Ovary (tissue), 7 donors: ENCODE measurements at regions not wholly inside any gene's neighbourhood (a gene's known extent, or its start where the extent isn't known, plus 50 kb on each side); places are given as distances from the start of the nearest gene placed in this dataset.

Experiments
- DNase-seq, 5 donors: peaks; one replicate each; pipeline ENCODE4 v3.0.0-alpha.2; 2019 to 2020
- H3K27ac ChIP-seq, 2 donors: fragments of 200-600 bp; one replicate each; pipeline versions ENCODE4 v1.5.1 to v1.8.0; 2019 to 2022
- H3K27me3 ChIP-seq: fragments of 200-600 bp; one replicate; pipeline ENCODE4 v1.8.0; 2022
- H3K36me3 ChIP-seq: fragments of 200-600 bp; sonication (generic); one replicate; pipeline ENCODE4 v1.5.1; 2019
- H3K4me1 ChIP-seq: one replicate; pipeline ENCODE4 v1.8.1; 2013; ENCODE audit warnings: mild to moderate bottlenecking, moderate library complexity; ENCODE audit not compliant: insufficient read depth
- H3K4me3 ChIP-seq: fragments of 200-600 bp; sonication (generic); one replicate; pipeline ENCODE4 v1.5.1; 2017
- H3K9me3 ChIP-seq, 2 donors: fragments of 200-600 bp in 1 of 2; sonication (generic) in 1 of 2; one replicate each; pipeline versions ENCODE4 v1.5.1 to v1.8.1; 2013 to 2019; ENCODE audit warnings: mild to moderate bottlenecking in 1 of 2, moderate library complexity in 1 of 2
- CTCF ChIP-seq, 3 donors: fragments of 450-650 bp in 2 of 3; fragments of 200-600 bp in 1 of 3; IDR thresholded peaks; one replicate each; pipeline versions ENCODE4 v1.5.1 to v1.8.0; 2016 to 2022; ENCODE audit warnings: antibody characterized with exemption in 3 of 3, mild to moderate bottlenecking in 1 of 3
- EP300 ChIP-seq: sonication (generic); formaldehyde crosslinking; IDR thresholded peaks from one replicate; pipeline ENCODE4 v1.6.1; 2017; ENCODE audit warnings: antibody characterized with exemption
- POLR2A ChIP-seq: fragments of 450-650 bp; IDR thresholded peaks from one replicate; pipeline ENCODE4 v1.6.1; 2017; ENCODE audit warnings: antibody characterized with exemption, mild to moderate bottlenecking, moderate library complexity
- WGBS, 3 donors: extraction: QIAGEN DNeasy Blood & Tissue Kit in 1 of 3; methylation state at CpG; one replicate each; pipeline versions ENCODE4 v1.1.5 to v1.1.7; 2013 to 2017; 5-methylcytosine and 5-hydroxymethylcytosine counted together
- intact Hi-C, 4 donors: fragments of 100-400 bp; cut with DNase I; formaldehyde crosslinking; loops; one replicate each; pipeline versions ENCODE4 v1.11.0 to v1.15.1; 2022 to 2023
- donor health status: DM: no; HTN: no; CAD: no; lungs with moderate emphysema.
- donor health status: DM: no; HTN: no; CAD: no.
- donor health status: Bipolar disorder and iron deficiency.
- donor health status: DM: no; HTN: no; CAD: no.
- donor health status: DM: yes; HTN: yes; CAD: no.

- TF ChIP-seq POLR2A (no peak), CTCF (IDR thresholded peaks at IDR 0.05) (no peak), EP300 (no peak)
- H3K27ac ChIP-seq: no peak overlapping the region
- H3K9me3 ChIP-seq: no peaks in the 10 kb centered on the region
- no peak for DNase-seq
- H3K4me3 ChIP-seq: no peak overlapping the region
- WGBS, 3 donors: 61 to 71% (median 65%) methylated on average over 3 of the region's 3 CpGs
- no peaks in the 10 kb centered on the region for H3K27me3 ChIP-seq
- intact Hi-C loops: loop anchor here in 1 of 4 donors (5.0 kb wide), 1 partner anchor 314 kb away; no protein-coding TSS in a partner anchor
- no peaks in the 10 kb centered on the region for H3K36me3 ChIP-seq
- H3K4me1 ChIP-seq: peaks cover 1% of the 10 kb centered on the region
Measured at GRCh38 chr13:78098249-78098648, 179.6 kb upstream of the EDNRB start.

DNA sequence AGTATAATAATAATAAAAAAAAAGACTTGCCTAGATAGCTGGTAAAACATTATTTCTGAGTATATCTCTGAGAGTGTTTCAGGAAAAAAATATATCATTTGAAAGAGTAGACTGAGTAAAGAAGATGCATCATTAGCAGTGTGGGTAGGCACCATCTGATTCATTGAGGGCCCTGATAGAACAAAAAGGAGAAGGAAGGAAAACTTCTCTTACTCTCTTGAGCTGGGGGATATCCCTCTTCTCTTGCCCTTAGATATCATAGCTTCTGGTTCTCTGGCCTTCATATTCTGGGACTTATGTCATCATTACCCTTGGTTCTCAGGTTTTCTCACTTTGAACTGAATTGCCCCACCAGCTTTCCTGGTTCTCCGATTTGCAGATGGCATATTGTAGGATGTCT lies 177.6 kb upstream of the EDNRB start:
- TF ChIP-seq EP300: no peak
- TF ChIP-seq POLR2A: no peak
- TF ChIP-seq CTCF (IDR thresholded peaks at IDR 0.05): no peak
- H3K9me3 ChIP-seq: no peaks in the 10 kb centered on the region
- 89 to 98% (median 90%) methylated on average over 1 of the region's 1 CpG for WGBS, 3 donors

DNA sequence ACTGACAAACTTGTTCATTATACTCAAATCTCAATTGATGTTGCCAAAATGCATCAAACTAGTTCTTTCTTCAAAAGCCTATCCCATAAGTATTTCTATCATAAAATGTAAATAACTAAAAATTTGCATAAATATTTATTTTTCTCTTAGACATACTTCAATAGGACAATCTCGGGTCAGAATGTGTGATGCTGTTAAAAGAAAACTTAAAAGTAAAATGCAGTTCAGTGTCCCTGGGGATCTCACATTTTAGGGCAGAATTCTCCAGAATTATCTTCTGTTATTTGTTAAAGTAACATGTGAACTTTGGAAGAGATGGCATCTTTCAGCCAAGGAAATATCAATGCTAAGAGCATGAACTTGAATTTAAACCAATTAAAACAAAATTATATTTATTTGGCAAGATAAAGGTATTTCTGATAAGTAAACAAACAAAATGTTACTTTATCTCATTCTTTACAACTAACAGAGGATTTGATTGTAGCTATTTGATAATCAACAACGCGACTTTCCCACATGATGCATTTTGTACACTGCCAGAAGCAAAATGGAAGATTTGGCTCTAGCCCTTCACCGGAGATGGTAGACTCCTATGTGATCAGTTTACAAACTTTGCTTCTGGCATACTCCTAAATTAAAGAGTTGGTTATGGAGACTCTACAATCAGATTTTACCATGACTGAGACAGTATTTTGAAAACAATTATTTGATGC lies 169.5 kb upstream of the EDNRB start:
- Histone ChIP-seq H3K36me3 (no peaks in the 10 kb centered on the region), H3K4me1 (no peaks in the 10 kb centered on the region), H3K9me3 (no peaks in the 10 kb centered on the region), H3K27ac (no peak overlapping the region), H3K4me3 (no peak overlapping the region), H3K27me3 (no peaks in the 10 kb centered on the region)
- 41 to 72% (median 54%) methylated on average over 4 of the region's 4 CpGs for WGBS, 3 donors
- no peak for DNase-seq
- TF ChIP-seq EP300: no peak
- intact Hi-C loops: no loop called here

More for the DNA sequence above, 177.6 kb upstream of the EDNRB start:
- no peaks in the 10 kb centered on the region for H3K27me3 ChIP-seq
- intact Hi-C loops: loop anchor here in 1 of 4 donors (5.0 kb wide), 1 partner anchor 316 kb away; no protein-coding TSS in a partner anchor
- no peak overlapping the region for H3K4me3 ChIP-seq
- DNase-seq: no peak
- H3K27ac ChIP-seq: no peak overlapping the region
- H3K4me1 ChIP-seq: no peaks in the 10 kb centered on the region
- H3K36me3 ChIP-seq: no peaks in the 10 kb centered on the region

DNA sequence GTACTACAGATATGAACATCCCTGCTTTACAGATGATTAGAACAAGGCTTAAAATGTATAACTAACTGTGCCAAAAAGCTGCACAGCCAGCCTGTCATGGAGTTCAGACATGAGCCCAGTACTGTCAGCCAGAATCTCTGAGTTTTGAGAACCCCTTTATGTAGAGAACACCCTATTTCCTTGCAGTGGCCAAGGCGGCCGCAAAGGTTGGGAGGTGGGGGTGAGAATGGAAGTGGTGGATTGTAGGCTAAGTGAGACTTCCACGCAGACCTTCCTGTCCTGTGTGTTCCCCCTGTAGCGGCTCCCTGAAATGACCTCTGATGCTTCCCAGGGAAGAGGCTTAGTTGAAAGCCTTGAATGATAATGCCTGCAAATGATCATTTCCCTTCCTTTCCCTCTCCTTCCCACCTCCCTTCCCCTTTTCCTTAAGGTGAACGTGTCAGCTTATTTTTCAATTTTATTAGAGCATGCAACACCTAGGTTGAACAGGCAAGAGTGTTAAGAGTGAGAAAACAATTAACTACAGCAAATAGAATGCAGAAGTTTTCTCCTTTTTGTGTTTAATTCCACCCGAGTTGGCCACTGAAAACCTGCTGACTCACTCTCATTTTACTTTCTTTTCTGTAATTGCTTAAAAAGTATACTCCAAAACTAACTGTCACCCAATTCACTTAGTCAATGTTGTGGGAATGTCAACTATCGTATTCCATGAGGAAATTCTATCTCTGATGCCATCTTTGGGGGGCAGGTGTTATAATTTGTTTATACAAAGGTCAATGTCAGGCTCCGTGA lies 167.0 kb upstream of the EDNRB start:
- H3K4me3 ChIP-seq: no peak overlapping the region
- TF ChIP-seq EP300: no peak
- no peak for DNase-seq
- no peaks in the 10 kb centered on the region for H3K27me3 ChIP-seq
- intact Hi-C loops: no loop called here
- no peaks in the 10 kb centered on the region for H3K9me3 ChIP-seq
- H3K36me3 ChIP-seq: no peaks in the 10 kb centered on the region
- WGBS, 3 donors: 50 to 67% (median 57%) methylated on average over 8 of the region's 8 CpGs
- H3K27ac ChIP-seq: no peak overlapping the region
- no peaks in the 10 kb centered on the region for H3K4me1 ChIP-seq

DNA sequence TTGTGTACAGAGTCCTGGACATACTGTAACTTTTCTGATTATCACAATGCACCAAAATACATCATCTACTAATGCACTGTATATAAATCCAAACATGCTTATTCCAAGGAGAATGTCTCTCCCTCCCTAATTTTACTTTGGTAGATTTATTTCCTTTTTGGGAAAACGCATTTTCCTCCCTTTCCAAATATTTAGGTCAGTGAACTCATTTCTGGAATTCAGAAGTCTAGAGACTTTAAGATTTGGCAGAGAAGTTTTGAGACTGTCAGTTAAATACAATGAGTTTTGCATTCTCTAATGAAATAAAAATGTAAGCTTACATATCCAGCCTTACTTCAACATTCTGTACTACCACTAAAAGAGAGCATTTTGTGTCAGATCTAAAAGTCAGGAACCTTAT lies 165.8 kb upstream of the EDNRB start:
- H3K4me1 ChIP-seq: no peaks in the 10 kb centered on the region
- TF ChIP-seq CTCF (IDR thresholded peaks at IDR 0.05): no peak
- no peak for TF ChIP-seq POLR2A
- no peak for TF ChIP-seq EP300
- no peak for DNase-seq
- no peak overlapping the region for H3K4me3 ChIP-seq
- H3K9me3 ChIP-seq: no peaks in the 10 kb centered on the region
- H3K36me3 ChIP-seq: no peaks in the 10 kb centered on the region
- intact Hi-C loops: no loop called here
- no peaks in the 10 kb centered on the region for H3K27me3 ChIP-seq
- 7 to 17% (median 8%) methylated on average over 1 of the region's 1 CpG for WGBS, 3 donors
- no peak overlapping the region for H3K27ac ChIP-seq
